ENCODE measurements at regions not wholly inside any gene's neighbourhood (a gene's known extent, or its start where the extent isn't known, plus 50 kb on each side); places are given as distances from the start of the nearest gene placed in this dataset.
A peak's percentile ranks its signal among the peaks of the same experiment; 100 is the strongest.
"Not testable (repeated sequence)": the region's sequence is repeated elsewhere in the genome, so short reads cannot be mapped to it uniquely, and the experiment has no call there.

DNA sequence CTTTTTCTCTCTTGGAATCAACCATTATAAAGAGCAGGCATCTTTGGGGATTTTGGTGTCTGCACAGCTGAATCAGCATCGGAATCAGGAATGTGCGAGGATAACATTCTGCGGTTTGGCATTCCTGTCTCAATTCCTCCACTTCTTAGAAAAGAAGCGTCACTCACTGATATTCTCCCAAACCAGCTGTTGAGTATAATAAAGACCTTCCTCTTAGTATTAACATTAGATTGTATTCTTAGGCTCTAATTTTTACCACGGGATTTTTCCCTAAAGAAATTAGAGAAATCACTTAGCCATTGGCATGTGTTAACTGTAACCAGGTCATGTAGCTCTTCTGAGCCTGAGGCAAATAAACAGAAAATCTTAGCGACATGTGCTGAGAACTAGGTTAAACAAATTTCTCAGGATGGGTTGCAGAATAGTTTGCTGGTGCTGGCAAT is 128.7 kb downstream of the TMX1 start:
- Histone ChIP-seq H3K4me3 (ENCODE audit: insufficient read depth, low read length, poor library complexity, severe bottlenecking) (no peak overlapping the region), H3K9ac (ENCODE audit: low read length) (no peak overlapping the region), H3K9me3 (ENCODE audit: insufficient read depth, low read length) (no peaks in the 10 kb centered on the region), H3K27ac (ENCODE audit: low read depth, low read length) (no peak overlapping the region), H3K9me2 (replicated peaks; ENCODE audit: insufficient read depth, low read length) (no peaks in the 10 kb centered on the region), H3K79me2 (ENCODE audit: insufficient read depth, low read length) (no peaks in the 10 kb centered on the region), H3K36me3 (ENCODE audit: low read length) (no peaks in the 10 kb centered on the region), H2AFZ (ENCODE audit: low read depth, low read length, severe bottlenecking) (no peak overlapping the region), H3K4me2 (ENCODE audit: low read depth, low read length, poor library complexity, severe bottlenecking) (no peak overlapping the region), H4K20me1 (ENCODE audit: low read depth, low read length) (no peaks in the 10 kb centered on the region), H3K27me3 (ENCODE audit: low read length) (no peaks in the 10 kb centered on the region), H3F3A (ENCODE audit: insufficient read depth) (no peaks in the 10 kb centered on the region)
- TF ChIP-seq, protein P1, sequence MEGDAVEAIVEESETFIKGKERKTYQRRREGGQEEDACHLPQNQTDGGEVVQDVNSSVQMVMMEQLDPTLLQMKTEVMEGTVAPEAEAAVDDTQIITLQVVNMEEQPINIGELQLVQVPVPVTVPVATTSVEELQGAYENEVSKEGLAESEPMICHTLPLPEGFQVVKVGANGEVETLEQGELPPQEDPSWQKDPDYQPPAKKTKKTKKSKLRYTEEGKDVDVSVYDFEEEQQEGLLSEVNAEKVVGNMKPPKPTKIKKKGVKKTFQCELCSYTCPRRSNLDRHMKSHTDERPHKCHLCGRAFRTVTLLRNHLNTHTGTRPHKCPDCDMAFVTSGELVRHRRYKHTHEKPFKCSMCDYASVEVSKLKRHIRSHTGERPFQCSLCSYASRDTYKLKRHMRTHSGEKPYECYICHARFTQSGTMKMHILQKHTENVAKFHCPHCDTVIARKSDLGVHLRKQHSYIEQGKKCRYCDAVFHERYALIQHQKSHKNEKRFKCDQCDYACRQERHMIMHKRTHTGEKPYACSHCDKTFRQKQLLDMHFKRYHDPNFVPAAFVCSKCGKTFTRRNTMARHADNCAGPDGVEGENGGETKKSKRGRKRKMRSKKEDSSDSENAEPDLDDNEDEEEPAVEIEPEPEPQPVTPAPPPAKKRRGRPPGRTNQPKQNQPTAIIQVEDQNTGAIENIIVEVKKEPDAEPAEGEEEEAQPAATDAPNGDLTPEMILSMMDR (IDR thresholded peaks at IDR 0.05; ENCODE audit: insufficient read depth, low read length, poor library complexity, severe bottlenecking), result no peak
- no peak for TF ChIP-seq EZH2phosphoT487 (conservative IDR thresholded peaks at IDR 0.05; ENCODE audit: low read length)

DNA sequence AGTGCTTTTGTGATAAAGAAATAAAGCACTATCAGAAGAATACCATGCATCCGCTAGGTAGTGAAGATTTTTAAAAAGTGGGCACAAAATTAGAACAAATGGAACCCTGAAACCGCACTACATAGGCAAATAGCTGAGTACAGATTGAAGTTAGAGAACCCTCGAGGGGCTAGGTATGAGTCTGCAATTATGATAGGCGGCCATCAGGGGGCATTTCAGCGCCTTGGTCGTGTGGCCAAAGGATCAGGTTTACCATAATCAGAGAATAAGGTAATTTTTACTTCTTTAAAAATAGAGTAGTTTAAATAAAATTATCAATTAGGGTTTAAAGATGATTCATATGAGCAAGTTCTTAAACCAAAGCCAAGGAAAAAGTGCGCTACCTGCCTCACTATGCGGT is 129.8 kb downstream of the TMX1 start:
- Histone ChIP-seq H3K9ac (ENCODE audit: low read length) (no peak overlapping the region), H3F3A (ENCODE audit: insufficient read depth) (no peaks in the 10 kb centered on the region), H3K9me2 (replicated peaks; ENCODE audit: insufficient read depth, low read length) (no peaks in the 10 kb centered on the region), H3K27ac (ENCODE audit: low read depth, low read length) (no peak overlapping the region), H2AFZ (ENCODE audit: low read depth, low read length, severe bottlenecking) (no peak overlapping the region), H3K4me3 (ENCODE audit: insufficient read depth, low read length, poor library complexity, severe bottlenecking) (no peak overlapping the region), H4K20me1 (ENCODE audit: low read depth, low read length) (no peaks in the 10 kb centered on the region), H3K9me3 (ENCODE audit: insufficient read depth, low read length) (no peaks in the 10 kb centered on the region), H3K79me2 (ENCODE audit: insufficient read depth, low read length) (no peaks in the 10 kb centered on the region), H3K36me3 (ENCODE audit: low read length) (no peaks in the 10 kb centered on the region), H3K4me2 (ENCODE audit: low read depth, low read length, poor library complexity, severe bottlenecking) (no peak overlapping the region), H3K27me3 (ENCODE audit: low read length) (no peaks in the 10 kb centered on the region)
- no peak for TF ChIP-seq EZH2phosphoT487 (conservative IDR thresholded peaks at IDR 0.05; ENCODE audit: low read length)
- TF ChIP-seq, protein P1 (IDR thresholded peaks at IDR 0.05; ENCODE audit: insufficient read depth, low read length, poor library complexity, severe bottlenecking), result peak; percentile 60

DNA sequence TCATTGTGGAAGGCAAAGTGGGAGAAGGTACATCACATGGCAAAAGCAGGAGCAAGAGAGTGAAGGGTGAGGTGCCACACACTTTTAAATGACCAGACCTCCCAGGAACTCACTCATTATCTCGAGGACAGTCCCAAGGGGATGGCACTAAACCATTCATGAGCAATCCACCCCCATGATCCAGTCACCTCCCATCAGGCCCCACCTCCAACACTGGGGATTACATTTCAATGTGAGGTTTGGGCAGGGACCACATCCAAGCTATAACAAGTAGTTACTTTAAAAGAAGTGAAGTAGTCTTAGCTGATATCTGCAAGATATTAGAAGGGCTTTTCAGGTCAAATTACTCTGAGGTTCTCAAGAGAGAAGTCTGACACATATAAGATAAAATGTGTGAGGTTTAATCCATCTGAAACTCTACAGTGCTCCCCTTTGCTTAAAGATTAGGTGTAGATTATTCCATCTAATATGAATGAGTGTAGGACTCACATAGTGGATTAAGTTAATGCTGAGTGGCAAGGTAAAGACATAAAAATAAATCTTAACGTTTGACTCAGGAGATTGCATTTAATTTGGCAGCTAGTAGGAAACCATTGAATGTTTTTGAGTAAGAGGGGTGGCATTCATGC is 130.8 kb downstream of the TMX1 start:
- Histone ChIP-seq H2AFZ (ENCODE audit: low read depth, low read length, severe bottlenecking) (no peak overlapping the region), H3K4me2 (ENCODE audit: low read depth, low read length, poor library complexity, severe bottlenecking) (no peak overlapping the region), H3K36me3 (ENCODE audit: low read length) (no peaks in the 10 kb centered on the region), H3K9me2 (replicated peaks; ENCODE audit: insufficient read depth, low read length) (no peaks in the 10 kb centered on the region), H3K27me3 (ENCODE audit: low read length) (no peaks in the 10 kb centered on the region), H4K20me1 (ENCODE audit: low read depth, low read length) (no peaks in the 10 kb centered on the region), H3F3A (ENCODE audit: insufficient read depth) (no peaks in the 10 kb centered on the region), H3K4me3 (ENCODE audit: insufficient read depth, low read length, poor library complexity, severe bottlenecking) (no peak overlapping the region), H3K79me2 (ENCODE audit: insufficient read depth, low read length) (no peaks in the 10 kb centered on the region), H3K9ac (ENCODE audit: low read length) (no peak overlapping the region), H3K27ac (ENCODE audit: low read depth, low read length) (no peak overlapping the region), H3K9me3 (ENCODE audit: insufficient read depth, low read length) (no peaks in the 10 kb centered on the region)
- TF ChIP-seq, protein P1 (IDR thresholded peaks at IDR 0.05; ENCODE audit: insufficient read depth, low read length, poor library complexity, severe bottlenecking), result no peak
- TF ChIP-seq EZH2phosphoT487 (conservative IDR thresholded peaks at IDR 0.05; ENCODE audit: low read length), result no peak

DNA sequence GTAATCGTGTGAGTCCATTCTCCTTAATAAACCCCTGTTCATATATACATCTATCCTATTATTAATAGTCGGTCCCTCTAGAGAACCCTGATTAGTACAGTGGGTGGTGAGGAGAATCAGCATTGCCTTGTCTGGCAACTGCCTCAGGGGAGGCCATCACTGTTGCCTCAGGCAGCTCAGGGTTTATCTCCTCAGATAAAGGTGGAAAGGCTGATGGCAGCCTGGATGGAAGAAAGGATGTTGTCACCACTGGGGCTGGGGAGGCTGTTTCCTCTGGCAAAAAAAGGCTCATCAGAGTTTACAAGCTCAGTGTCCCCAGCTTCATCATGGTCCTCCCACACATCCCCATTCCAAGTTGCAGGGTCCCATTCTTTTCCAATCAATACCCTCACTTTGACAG is 137.1 kb downstream of the TMX1 start:
- H3F3A ChIP-seq (ENCODE audit: insufficient read depth); H3K4me2 ChIP-seq (ENCODE audit: low read depth, low read length, poor library complexity, severe bottlenecking); H2AFZ ChIP-seq (ENCODE audit: low read depth, low read length, severe bottlenecking); H3K4me3 ChIP-seq (ENCODE audit: insufficient read depth, low read length, poor library complexity, severe bottlenecking); H3K36me3 ChIP-seq (ENCODE audit: low read length); H3K9me2 ChIP-seq (replicated peaks; ENCODE audit: insufficient read depth, low read length); H4K20me1 ChIP-seq (ENCODE audit: low read depth, low read length); H3K79me2 ChIP-seq (ENCODE audit: insufficient read depth, low read length); H3K9me3 ChIP-seq (ENCODE audit: insufficient read depth, low read length); H3K9ac ChIP-seq (ENCODE audit: low read length); H3K27me3 ChIP-seq (ENCODE audit: low read length); H3K27ac ChIP-seq (ENCODE audit: low read depth, low read length): not testable (repeated sequence)
